ENCODE measurements at regions not wholly inside any gene's neighbourhood (a gene's known extent, or its start where the extent isn't known, plus 50 kb on each side); places are given as distances from the start of the nearest gene placed in this dataset.

- no peak for DNase-seq (ENCODE audit: low spot score)
- Histone ChIP-seq H3K27ac (ENCODE audit: low read depth in 1 of 2, low read length in 2 of 2) (no peak overlapping the region), H3K9ac (ENCODE audit: low read depth in 1 of 2, low read length in 2 of 2) (no peak overlapping the region), H3K36me3 (ENCODE audit: control insufficient read depth in 4 of 4, insufficient read depth in 3 of 4, low read depth in 1 of 4, low read length in 3 of 4) (no peaks in the 10 kb centered on the region), H3K4me1 (ENCODE audit: control insufficient read depth in 4 of 4, insufficient read depth in 4 of 4, low read length in 3 of 4) (no peaks in the 10 kb centered on the region), H3K9me3 (ENCODE audit: control insufficient read depth in 4 of 4, low read length in 3 of 4) (no peaks in the 10 kb centered on the region), H3K27me3 (ENCODE audit: control insufficient read depth in 4 of 4, insufficient read depth in 4 of 4, low read length in 3 of 4) (no peaks in the 10 kb centered on the region), H3K4me3 (ENCODE audit: low read depth in 1 of 3, low read length in 3 of 3) (no peak overlapping the region)
- TF ChIP-seq TAF1 (conservative IDR thresholded peaks at IDR 0.05) = no peak
- no peak for TF ChIP-seq GABPA (IDR thresholded peaks at IDR 0.05 in 1 of 2, conservative IDR thresholded peaks at IDR 0.05 in 1 of 2)
- TF ChIP-seq ATF3 (IDR thresholded peaks at IDR 0.05) = no peak
- TF ChIP-seq HNF4G (IDR thresholded peaks at IDR 0.05) = no peak
- TF ChIP-seq SP1 (IDR thresholded peaks at IDR 0.05) = no peak
- TF ChIP-seq YY1 (IDR thresholded peaks at IDR 0.05) = no peak
- no peak for TF ChIP-seq FOXA2 (IDR thresholded peaks at IDR 0.05)
- TF ChIP-seq MAX (IDR thresholded peaks at IDR 0.05) = no peak
- no peak for TF ChIP-seq HNF4A (conservative IDR thresholded peaks at IDR 0.05)
- 92% methylated on average over 29 of the region's 29 CpGs for WGBS
Observed at GRCh38 chr2:239520811-239521517, 120.1 kb upstream of the HDAC4 start.

GRCh38 chr2:239519921-239520585 lies 119.2 kb upstream of the HDAC4 start:
- Histone ChIP-seq H3K4me3 (ENCODE audit: low read depth in 1 of 3, low read length in 3 of 3) (no peak overlapping the region), H3K9ac (ENCODE audit: low read depth in 1 of 2, low read length in 2 of 2) (no peak overlapping the region), H3K9me3 (ENCODE audit: control insufficient read depth in 4 of 4, low read length in 3 of 4) (no peaks in the 10 kb centered on the region), H3K4me1 (ENCODE audit: control insufficient read depth in 4 of 4, insufficient read depth in 4 of 4, low read length in 3 of 4) (no peaks in the 10 kb centered on the region), H3K27me3 (ENCODE audit: control insufficient read depth in 4 of 4, insufficient read depth in 4 of 4, low read length in 3 of 4) (no peaks in the 10 kb centered on the region), H3K27ac (ENCODE audit: low read depth in 1 of 2, low read length in 2 of 2) (no peak overlapping the region), H3K36me3 (ENCODE audit: control insufficient read depth in 4 of 4, insufficient read depth in 3 of 4, low read depth in 1 of 4, low read length in 3 of 4) (no peaks in the 10 kb centered on the region)
- 89% methylated on average over 17 of the region's 17 CpGs for WGBS
- DNase-seq (ENCODE audit: low spot score) = no peak
- TF ChIP-seq HNF4A (conservative IDR thresholded peaks at IDR 0.05) = no peak
- no peak for TF ChIP-seq TAF1 (conservative IDR thresholded peaks at IDR 0.05)
- TF ChIP-seq JUND (IDR thresholded peaks at IDR 0.05) = no peak
- TF ChIP-seq EGR1 (IDR thresholded peaks at IDR 0.05; ENCODE audit: low read depth in 2 of 2) = no peak
- TF ChIP-seq RXRA (IDR thresholded peaks at IDR 0.05) = no peak
- TF ChIP-seq HNF4G (IDR thresholded peaks at IDR 0.05) = no peak
- TF ChIP-seq FOXA1 (IDR thresholded peaks at IDR 0.05) = no peak
- TF ChIP-seq REST (IDR thresholded peaks at IDR 0.05) = no peak
- TF ChIP-seq CTCF (IDR thresholded peaks at IDR 0.05; ENCODE audit: low read depth, low read length, missing input control) = no peak
- TF ChIP-seq ZBTB33 (IDR thresholded peaks at IDR 0.05) = no peak
- TF ChIP-seq MAX (IDR thresholded peaks at IDR 0.05) = no peak
- no peak for TF ChIP-seq ATF3 (IDR thresholded peaks at IDR 0.05)
- TF ChIP-seq SP1 (IDR thresholded peaks at IDR 0.05) = no peak
- TF ChIP-seq NR2F2 (IDR thresholded peaks at IDR 0.05) = no peak
- TF ChIP-seq GABPA (IDR thresholded peaks at IDR 0.05 in 1 of 2, conservative IDR thresholded peaks at IDR 0.05 in 1 of 2) = no peak
- TF ChIP-seq YY1 (IDR thresholded peaks at IDR 0.05) = no peak
- TF ChIP-seq FOXA2 (IDR thresholded peaks at IDR 0.05) = no peak
- no peak for TF ChIP-seq RAD21 (IDR thresholded peaks at IDR 0.05)

Measured in liver (tissue), 8 donors.